ENCODE measurements at regions not wholly inside any gene's neighbourhood (a gene's known extent, or its start where the extent isn't known, plus 50 kb on each side); places are given as distances from the start of the nearest gene placed in this dataset.

GRCh38 chr17:69815406-69815805 lies 259.6 kb upstream of the KCNJ16 start:
- TF ChIP-seq CTCF (IDR thresholded peaks at IDR 0.05) = no peak
- no peak for TF ChIP-seq POLR2A (IDR thresholded peaks at IDR 0.05)

All from adrenal gland (tissue), 5 donors.